ENCODE measurements at regions not wholly inside any gene's neighbourhood (a gene's known extent, or its start where the extent isn't known, plus 50 kb on each side); places are given as distances from the start of the nearest gene placed in this dataset.

DNA sequence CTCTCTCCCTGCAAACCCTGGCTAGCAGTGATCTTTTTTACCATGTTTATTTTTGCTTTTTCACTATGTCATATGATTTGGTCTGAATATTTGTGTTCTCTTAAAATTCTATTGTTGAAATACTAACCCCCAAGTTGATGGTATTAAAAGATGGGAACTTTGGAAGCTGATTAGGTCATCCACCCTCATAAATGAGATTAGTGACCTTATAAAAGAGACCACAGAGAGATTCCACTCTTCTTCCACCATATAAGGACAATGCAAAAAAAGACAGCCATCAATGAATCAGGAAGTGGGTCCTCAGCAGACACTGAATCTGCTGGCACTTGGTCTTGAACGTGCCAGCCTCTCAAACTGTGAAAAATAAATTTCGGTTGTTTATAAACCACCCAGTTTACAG lies 112.8 kb upstream of the KCND2 start:
- TF ChIP-seq, protein P1, sequence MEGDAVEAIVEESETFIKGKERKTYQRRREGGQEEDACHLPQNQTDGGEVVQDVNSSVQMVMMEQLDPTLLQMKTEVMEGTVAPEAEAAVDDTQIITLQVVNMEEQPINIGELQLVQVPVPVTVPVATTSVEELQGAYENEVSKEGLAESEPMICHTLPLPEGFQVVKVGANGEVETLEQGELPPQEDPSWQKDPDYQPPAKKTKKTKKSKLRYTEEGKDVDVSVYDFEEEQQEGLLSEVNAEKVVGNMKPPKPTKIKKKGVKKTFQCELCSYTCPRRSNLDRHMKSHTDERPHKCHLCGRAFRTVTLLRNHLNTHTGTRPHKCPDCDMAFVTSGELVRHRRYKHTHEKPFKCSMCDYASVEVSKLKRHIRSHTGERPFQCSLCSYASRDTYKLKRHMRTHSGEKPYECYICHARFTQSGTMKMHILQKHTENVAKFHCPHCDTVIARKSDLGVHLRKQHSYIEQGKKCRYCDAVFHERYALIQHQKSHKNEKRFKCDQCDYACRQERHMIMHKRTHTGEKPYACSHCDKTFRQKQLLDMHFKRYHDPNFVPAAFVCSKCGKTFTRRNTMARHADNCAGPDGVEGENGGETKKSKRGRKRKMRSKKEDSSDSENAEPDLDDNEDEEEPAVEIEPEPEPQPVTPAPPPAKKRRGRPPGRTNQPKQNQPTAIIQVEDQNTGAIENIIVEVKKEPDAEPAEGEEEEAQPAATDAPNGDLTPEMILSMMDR (conservative IDR thresholded peaks at IDR 0.05; ENCODE audit: low read depth, low read length) = no peak
- no peak for TF ChIP-seq EZH2 (IDR thresholded peaks at IDR 0.05; ENCODE audit: borderline replicate concordance, low read depth, low read length, poor library complexity, severe bottlenecking)
- no peaks in the 10 kb centered on the region for H3K4me1 ChIP-seq (ENCODE audit: insufficient read depth, low read length, poor library complexity, severe bottlenecking)
- no peak overlapping the region for H3K4me3 ChIP-seq (ENCODE audit: low read depth, low read length, poor library complexity, severe bottlenecking)
- no peaks in the 10 kb centered on the region for H3K36me3 ChIP-seq (ENCODE audit: insufficient read depth, low read length, poor library complexity, severe bottlenecking)
- no peaks in the 10 kb centered on the region for H3K9me3 ChIP-seq (ENCODE audit: low read depth, low read length, poor library complexity, severe bottlenecking)
- no TSS peak for BruUV-seq (replicated peaks)
- ChIA-PET CTCF (no interaction called here), POLR2A (ENCODE audit: low non-redundant PET) (no interaction called here)
- H3K27me3 ChIP-seq (replicated peaks; ENCODE audit: insufficient read depth, low read depth, low read length, poor library complexity) = no peaks in the 10 kb centered on the region
- intact Hi-C loops (cut with micrococcal nuclease; ENCODE audit: unreplicated experiment) = no loop called here
- DNase-seq (ENCODE audit: low spot score) = no peak
- no peak overlapping the region for H3K27ac ChIP-seq (ENCODE audit: low read depth, low read length, poor library complexity, severe bottlenecking)

GRCh38 chr7:120163449-120163848 lies 109.5 kb upstream of the KCND2 start:
- Histone ChIP-seq H3K27ac (ENCODE audit: low read depth, low read length, poor library complexity, severe bottlenecking) (no peak overlapping the region), H3K4me1 (ENCODE audit: insufficient read depth, low read length, poor library complexity, severe bottlenecking) (no peaks in the 10 kb centered on the region), H3K9me3 (ENCODE audit: low read depth, low read length, poor library complexity, severe bottlenecking) (no peaks in the 10 kb centered on the region), H3K27me3 (replicated peaks; ENCODE audit: insufficient read depth, low read depth, low read length, poor library complexity) (no peaks in the 10 kb centered on the region), H3K4me3 (ENCODE audit: low read depth, low read length, poor library complexity, severe bottlenecking) (no peak overlapping the region), H3K36me3 (ENCODE audit: insufficient read depth, low read length, poor library complexity, severe bottlenecking) (no peaks in the 10 kb centered on the region)
- no peak for TF ChIP-seq EZH2 (IDR thresholded peaks at IDR 0.05; ENCODE audit: borderline replicate concordance, low read depth, low read length, poor library complexity, severe bottlenecking)
- BruUV-seq (replicated peaks) = no TSS peak
- DNase-seq (ENCODE audit: low spot score) = no peak
- POLR2A ChIA-PET (ENCODE audit: low non-redundant PET) = no interaction called here
- CTCF ChIA-PET = no interaction called here
- intact Hi-C loops (cut with micrococcal nuclease; ENCODE audit: unreplicated experiment) = no loop called here

DNA sequence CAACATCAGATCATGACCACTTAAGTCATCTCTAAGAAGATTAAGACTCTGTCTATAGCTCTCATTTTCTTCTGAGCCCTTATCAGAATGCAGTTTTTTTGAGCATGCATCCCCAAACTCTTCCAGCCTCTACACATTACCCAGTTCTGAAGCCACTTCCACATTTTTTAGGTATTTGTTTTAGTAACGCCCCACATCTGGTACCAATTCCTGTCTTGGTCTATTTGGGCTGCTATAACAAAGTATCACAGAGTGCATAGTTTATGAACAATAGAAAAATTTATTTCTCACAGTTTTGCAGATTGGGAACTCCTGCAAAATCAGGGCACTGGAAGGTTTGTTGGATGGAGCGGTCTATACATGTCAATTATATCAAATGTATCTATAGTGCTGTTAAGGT lies 107.7 kb upstream of the KCND2 start:
- BruUV-seq (replicated peaks) = no TSS peak
- intact Hi-C loops (cut with micrococcal nuclease; ENCODE audit: unreplicated experiment) = no loop called here
- no peak overlapping the region for H3K27ac ChIP-seq (ENCODE audit: low read depth, low read length, poor library complexity, severe bottlenecking)
- H3K9me3 ChIP-seq (ENCODE audit: low read depth, low read length, poor library complexity, severe bottlenecking) = no peaks in the 10 kb centered on the region
- H3K4me3 ChIP-seq (ENCODE audit: low read depth, low read length, poor library complexity, severe bottlenecking) = no peak overlapping the region
- no peak for DNase-seq (ENCODE audit: low spot score)
- no peak for TF ChIP-seq EZH2 (IDR thresholded peaks at IDR 0.05; ENCODE audit: borderline replicate concordance, low read depth, low read length, poor library complexity, severe bottlenecking)
- ChIA-PET CTCF (no interaction called here), POLR2A (ENCODE audit: low non-redundant PET) (no interaction called here)
- no peaks in the 10 kb centered on the region for H3K4me1 ChIP-seq (ENCODE audit: insufficient read depth, low read length, poor library complexity, severe bottlenecking)
- H3K36me3 ChIP-seq (ENCODE audit: insufficient read depth, low read length, poor library complexity, severe bottlenecking) = no peaks in the 10 kb centered on the region
- H3K27me3 ChIP-seq (replicated peaks; ENCODE audit: insufficient read depth, low read depth, low read length, poor library complexity) = no peaks in the 10 kb centered on the region

DNA sequence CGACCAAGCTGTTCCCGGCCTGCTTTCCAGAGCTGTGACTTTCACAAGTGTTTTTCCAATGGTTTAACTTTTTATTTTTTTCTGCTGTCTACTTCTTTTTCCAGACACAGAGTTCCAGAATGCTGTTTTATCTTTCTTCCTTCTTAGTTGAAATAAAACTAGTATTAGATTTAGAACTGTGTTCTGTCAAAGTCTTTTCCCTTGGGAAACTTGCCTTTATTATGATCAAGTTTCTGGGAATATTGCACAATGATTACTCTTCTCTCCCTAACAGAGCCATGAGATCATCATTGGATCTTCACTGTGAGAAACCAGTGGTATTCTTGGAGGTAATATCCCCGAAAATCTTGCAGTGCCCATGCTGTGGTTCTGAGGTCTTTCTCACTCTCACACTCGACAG lies 104.9 kb upstream of the KCND2 start:
- DNase-seq (ENCODE audit: low spot score) = no peak
- intact Hi-C loops (cut with micrococcal nuclease; ENCODE audit: unreplicated experiment) = no loop called here
- no TSS peak for BruUV-seq (replicated peaks)

More for the DNA sequence above, 104.9 kb upstream of the KCND2 start:
- no peaks in the 10 kb centered on the region for H3K9me3 ChIP-seq (ENCODE audit: low read depth, low read length, poor library complexity, severe bottlenecking)
- CTCF ChIA-PET = no interaction called here
- H3K27ac ChIP-seq (ENCODE audit: low read depth, low read length, poor library complexity, severe bottlenecking) = no peak overlapping the region
- POLR2A ChIA-PET (ENCODE audit: low non-redundant PET) = no interaction called here
- no peak for TF ChIP-seq EZH2 (IDR thresholded peaks at IDR 0.05; ENCODE audit: borderline replicate concordance, low read depth, low read length, poor library complexity, severe bottlenecking)
- no peaks in the 10 kb centered on the region for H3K27me3 ChIP-seq (replicated peaks; ENCODE audit: insufficient read depth, low read depth, low read length, poor library complexity)
- H3K4me3 ChIP-seq (ENCODE audit: low read depth, low read length, poor library complexity, severe bottlenecking) = no peak overlapping the region
- H3K36me3 ChIP-seq (ENCODE audit: insufficient read depth, low read length, poor library complexity, severe bottlenecking) = no peaks in the 10 kb centered on the region
- H3K4me1 ChIP-seq (ENCODE audit: insufficient read depth, low read length, poor library complexity, severe bottlenecking) = no peaks in the 10 kb centered on the region

All from A673 (cell line).